Cardiac fibroblast (primary cell): ENCODE measurements at regions not wholly inside any gene's neighbourhood (a gene's known extent, or its start where the extent isn't known, plus 50 kb on each side); places are given as distances from the start of the nearest gene placed in this dataset.
"Not testable (repeated sequence)": the region's sequence is repeated elsewhere in the genome, so short reads cannot be mapped to it uniquely, and the experiment has no call there.

Experiments
- DNase-seq, 2 donors: peaks; one replicate each; pipeline versions ENCODE4 v3.0.0 to v3.0.0-alpha.2; 2010; ENCODE audit warnings: low read depth in 2 of 2
- H3K4me3 ChIP-seq, 2 donors: replicated peaks in 1 of 2; 1 replicate in 1 of 2; 2 replicates in 1 of 2; pipeline ENCODE4 v1.5.1; 2011; ENCODE audit warnings: low read depth in 2 of 2, low read length in 2 of 2, mild to moderate bottlenecking in 2 of 2, moderate library complexity in 1 of 2
- CTCF ChIP-seq: IDR thresholded peaks from one replicate; pipeline ENCODE4 v1.5.1; 2011; ENCODE audit warnings: low read depth, mild to moderate bottlenecking, low read length, inconsistent platforms

- TF ChIP-seq CTCF: no peak
- no peak overlapping the region for H3K4me3 ChIP-seq
- DNase-seq: no peak
Observed at GRCh38 chr17:83190004-83190385, 110.6 kb downstream of the METRNL start.

GRCh38 chr17:83190601-83191387, 111.4 kb downstream of the METRNL start:
- no peak for DNase-seq
- no peak overlapping the region for H3K4me3 ChIP-seq
- TF ChIP-seq CTCF: no peak

- no peak overlapping the region for H3K4me3 ChIP-seq
- TF ChIP-seq CTCF: no peak
- no peak for DNase-seq
Observed at GRCh38 chr17:83191388-83192160, 112.2 kb downstream of the METRNL start.

- no peak for TF ChIP-seq CTCF
- DNase-seq: peak in 1 of 2 donors; percentile 81
- H3K4me3 ChIP-seq: no peak overlapping the region
Observed at GRCh38 chr17:83192161-83192788, 112.9 kb downstream of the METRNL start.

- H3K4me3 ChIP-seq: not testable (repeated sequence)
- peak in 1 of 2 donors; percentile 49 for DNase-seq
Observed at GRCh38 chr17:83192789-83193335, 113.5 kb downstream of the METRNL start.

- TF ChIP-seq CTCF: no peak
- peak in 1 of 2 donors; percentile 37 for DNase-seq
- no peak overlapping the region for H3K4me3 ChIP-seq
Observed at GRCh38 chr17:83193336-83194185, 114.2 kb downstream of the METRNL start.
